ENCODE measurements at regions not wholly inside any gene's neighbourhood (a gene's known extent, or its start where the extent isn't known, plus 50 kb on each side); places are given as distances from the start of the nearest gene placed in this dataset.

DNA sequence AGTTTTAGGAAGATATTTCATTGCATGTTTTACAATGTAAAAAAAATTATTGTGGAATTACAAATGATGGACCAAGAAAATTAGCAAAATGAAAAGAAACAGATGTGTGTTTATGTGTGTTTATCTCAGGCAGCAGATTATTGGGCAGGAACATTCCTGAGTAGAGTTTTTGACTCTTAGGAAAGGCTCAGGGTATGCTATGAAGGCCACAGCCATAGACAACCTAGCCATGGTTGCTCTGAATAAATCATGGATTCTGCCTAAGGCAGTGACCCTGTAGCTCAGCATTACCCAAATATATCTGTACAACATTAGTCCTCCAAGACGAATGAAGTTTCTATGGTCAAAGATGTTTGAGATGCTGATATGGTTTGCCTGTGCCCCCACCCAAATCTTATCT is 298.3 kb downstream of the PTEN start:
- TF ChIP-seq EZH2phosphoT487 (IDR thresholded peaks at IDR 0.05; ENCODE audit: insufficient read depth, low read depth) = no peak
- TF ChIP-seq EZH2 (IDR thresholded peaks at IDR 0.05; ENCODE audit: insufficient read depth, poor library complexity, severe bottlenecking) = no peak
